GM20000 (cell line): ENCODE measurements at regions not wholly inside any gene's neighbourhood (a gene's known extent, or its start where the extent isn't known, plus 50 kb on each side); places are given as distances from the start of the nearest gene placed in this dataset.

Source experiments
- DNase-seq: peaks from one replicate; pipeline ENCODE4 v3.0.0; 2012; ENCODE audit warnings: low spot score
- TF ChIP-seq, protein P1 (sequence below): IDR thresholded peaks from 2 replicates; pipeline ENCODE4 v1.5.1; 2012; ENCODE audit warnings: mild to moderate bottlenecking, control low read depth; ENCODE audit errors: extremely low read depth, missing control alignments

DNA sequence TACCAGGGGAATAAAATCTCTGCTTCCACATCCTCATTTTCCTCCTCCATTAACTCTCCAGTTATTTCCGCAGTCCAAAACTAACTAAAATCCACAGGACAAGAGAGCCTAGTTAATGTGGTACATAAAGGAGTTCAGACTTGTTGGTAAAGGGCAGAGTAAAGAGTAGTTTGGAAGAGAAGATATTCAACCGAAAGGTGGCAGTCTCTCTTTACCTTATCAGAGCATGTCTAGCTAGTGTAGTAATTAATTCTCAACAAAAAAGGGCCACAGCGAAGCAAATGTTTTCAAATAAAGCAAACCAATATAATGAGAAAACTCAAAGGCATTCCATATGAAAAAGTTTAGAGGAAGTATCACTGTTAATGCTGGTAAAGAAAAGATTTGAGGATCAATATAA, 286.5 kb downstream of the GLUD2 start:
- TF ChIP-seq, protein P1, sequence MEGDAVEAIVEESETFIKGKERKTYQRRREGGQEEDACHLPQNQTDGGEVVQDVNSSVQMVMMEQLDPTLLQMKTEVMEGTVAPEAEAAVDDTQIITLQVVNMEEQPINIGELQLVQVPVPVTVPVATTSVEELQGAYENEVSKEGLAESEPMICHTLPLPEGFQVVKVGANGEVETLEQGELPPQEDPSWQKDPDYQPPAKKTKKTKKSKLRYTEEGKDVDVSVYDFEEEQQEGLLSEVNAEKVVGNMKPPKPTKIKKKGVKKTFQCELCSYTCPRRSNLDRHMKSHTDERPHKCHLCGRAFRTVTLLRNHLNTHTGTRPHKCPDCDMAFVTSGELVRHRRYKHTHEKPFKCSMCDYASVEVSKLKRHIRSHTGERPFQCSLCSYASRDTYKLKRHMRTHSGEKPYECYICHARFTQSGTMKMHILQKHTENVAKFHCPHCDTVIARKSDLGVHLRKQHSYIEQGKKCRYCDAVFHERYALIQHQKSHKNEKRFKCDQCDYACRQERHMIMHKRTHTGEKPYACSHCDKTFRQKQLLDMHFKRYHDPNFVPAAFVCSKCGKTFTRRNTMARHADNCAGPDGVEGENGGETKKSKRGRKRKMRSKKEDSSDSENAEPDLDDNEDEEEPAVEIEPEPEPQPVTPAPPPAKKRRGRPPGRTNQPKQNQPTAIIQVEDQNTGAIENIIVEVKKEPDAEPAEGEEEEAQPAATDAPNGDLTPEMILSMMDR, result no peak
- no peak for DNase-seq

DNA sequence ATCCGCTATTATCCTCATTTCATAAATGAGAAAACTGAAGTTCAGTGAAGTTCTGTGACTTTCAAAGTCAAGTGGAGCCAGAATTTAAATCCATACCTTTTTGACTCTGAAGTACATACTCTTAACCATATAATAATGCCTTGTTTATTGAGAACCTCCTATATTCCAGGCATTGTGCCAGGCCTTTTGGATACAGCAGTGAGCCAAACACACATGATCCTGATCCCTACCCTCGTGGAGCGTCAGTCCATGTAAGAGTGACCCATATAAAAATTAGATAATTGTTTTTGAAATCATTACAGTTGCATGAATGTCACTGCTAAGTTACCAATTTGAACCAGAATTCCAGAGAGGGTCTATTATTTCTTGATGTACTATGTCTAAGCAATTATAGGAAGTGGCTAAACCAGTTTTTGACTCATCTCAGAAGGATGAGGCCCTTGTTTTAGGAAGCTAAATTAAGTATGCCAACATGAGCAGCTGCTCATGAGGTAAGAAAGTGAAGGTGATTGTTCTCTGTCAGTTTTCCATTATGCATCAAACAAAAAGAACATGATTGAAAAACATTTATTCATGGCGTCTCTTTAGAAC, 289.5 kb downstream of the GLUD2 start:
- TF ChIP-seq, protein P1, result no peak
- DNase-seq, result no peak

DNA sequence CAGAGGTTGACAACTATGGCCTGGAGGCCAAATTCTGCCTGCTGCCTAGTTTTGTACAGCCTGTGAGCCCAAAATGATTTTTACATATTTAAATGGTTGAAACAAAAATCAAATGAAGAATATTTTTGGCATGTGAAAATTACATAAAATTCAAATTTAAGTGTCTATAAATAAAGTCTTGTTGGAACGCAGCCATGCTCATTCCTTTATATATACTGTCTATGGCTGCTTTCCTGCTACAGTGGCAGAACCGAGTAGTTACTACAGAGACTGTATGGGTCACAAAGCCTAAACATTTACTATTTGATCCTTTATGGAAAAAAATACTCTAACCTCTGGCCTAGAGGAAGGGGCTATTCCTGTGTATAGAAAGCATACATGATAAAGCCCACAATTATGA, 290.4 kb downstream of the GLUD2 start:
- TF ChIP-seq, protein P1, result no peak
- DNase-seq, result no peak

DNA sequence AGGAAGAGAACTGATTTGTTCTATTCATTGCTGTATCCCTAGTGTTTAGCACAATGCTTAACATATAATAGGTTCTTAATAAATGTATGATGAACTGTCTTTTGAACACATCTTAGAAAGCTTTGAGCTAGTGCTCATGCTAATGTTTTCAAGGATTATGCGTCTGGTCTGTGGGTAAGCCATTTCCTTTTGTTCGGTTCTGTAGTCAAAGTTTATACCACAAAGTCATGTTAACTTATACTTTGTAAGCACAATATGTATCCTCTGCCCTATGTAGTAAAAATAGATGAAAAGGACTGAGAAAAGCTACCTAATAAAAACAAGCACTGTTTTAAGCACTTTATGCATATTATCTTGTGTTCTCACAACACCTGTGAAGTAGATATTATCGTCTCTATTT, 301.9 kb downstream of the GLUD2 start:
- DNase-seq, result no peak
- TF ChIP-seq, protein P1, result no peak

DNA sequence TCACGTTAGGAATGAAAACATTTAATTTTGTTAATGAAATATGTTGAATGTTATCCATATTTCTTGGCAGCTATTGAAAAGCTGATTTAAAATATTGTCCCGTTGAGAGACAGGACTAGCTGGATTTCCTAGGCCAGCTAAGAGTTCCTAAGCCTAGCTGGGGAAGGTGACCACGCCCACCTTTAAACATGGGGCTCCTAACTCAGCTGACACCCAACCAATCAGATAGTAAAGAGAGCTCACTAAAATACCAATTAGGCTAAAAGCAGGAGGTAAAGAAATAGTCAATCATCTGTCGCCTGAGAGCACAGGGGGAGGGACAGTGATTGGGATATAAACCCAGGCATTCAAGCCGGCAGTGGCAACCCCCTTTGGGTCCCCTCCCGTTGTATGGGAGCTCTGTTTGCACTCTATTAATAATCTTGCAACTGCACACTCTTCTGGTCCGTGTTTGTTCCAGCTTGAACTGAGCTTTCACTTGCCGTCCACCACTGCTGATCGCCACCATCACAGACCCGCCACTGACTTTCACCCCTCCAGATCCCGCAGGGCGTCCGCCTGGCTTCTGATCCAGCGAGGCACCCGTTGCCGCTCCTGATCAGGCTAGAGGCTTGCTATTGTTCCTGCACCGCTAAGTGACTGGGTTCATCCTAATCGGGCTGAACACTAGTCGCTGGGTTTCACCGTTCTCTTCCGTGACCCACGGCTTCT, 308.9 kb downstream of the GLUD2 start:
- TF ChIP-seq, protein P1, result no peak
- DNase-seq, result no peak

DNA sequence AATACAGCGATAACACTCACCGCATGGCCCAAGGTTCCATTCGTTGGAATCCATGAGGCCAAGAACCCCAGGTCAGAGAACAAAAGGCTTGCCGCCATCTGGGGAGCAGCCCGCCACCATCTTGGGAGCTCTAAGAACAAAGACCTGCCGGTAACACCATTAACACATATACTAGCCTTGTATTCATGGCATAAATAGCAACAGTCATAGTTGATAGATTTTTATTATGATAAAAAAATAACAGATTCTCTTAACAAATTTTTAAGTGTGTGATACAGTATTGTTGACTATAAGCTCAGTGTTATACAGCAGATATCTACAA, 309.4 kb downstream of the GLUD2 start:
- TF ChIP-seq, protein P1, result no peak
- no peak for DNase-seq

DNA sequence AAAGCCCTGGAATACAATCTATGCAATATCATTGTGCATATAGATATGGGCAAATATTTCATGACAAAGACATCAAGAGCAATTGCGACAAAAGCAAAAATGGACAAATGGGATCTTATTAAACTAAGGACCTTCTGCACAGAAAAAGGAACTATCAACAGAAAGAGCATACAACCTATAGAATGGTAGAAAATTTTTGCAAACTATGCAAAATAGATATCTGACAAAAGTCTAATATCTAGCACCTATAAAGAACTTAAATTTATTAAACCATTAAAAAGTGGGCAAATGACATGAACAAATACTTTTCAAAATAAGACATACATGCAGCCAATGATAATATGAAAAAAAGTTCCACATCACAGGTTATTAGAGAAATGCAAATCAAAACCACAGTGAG, 312.9 kb downstream of the GLUD2 start:
- TF ChIP-seq, protein P1, result no peak

More for the DNA sequence above, 312.9 kb downstream of the GLUD2 start:
- no peak for DNase-seq
